Loucy (cell line): ENCODE measurements at regions not wholly inside any gene's neighbourhood (a gene's known extent, or its start where the extent isn't known, plus 50 kb on each side); places are given as distances from the start of the nearest gene placed in this dataset.

Experiments
- CTCF ChIP-seq: fragments of 200-600 bp; sonication (generic); conservative IDR thresholded peaks from 2 replicates; pipeline ENCODE4 v1.5.1; 2014; ENCODE audit warnings: mild to moderate bottlenecking, antibody characterized with exemption, low read length
- EZH2phosphoT487 ChIP-seq: fragments of 200-600 bp; IDR thresholded peaks from 2 replicates; pipeline ENCODE4 v1.6.1; 2018; ENCODE audit warnings: antibody characterized with exemption, mild to moderate bottlenecking, moderate library complexity, borderline replicate concordance

- TF ChIP-seq CTCF (no peak), EZH2phosphoT487 (no peak)
Observed at GRCh38 chr18:37864122-37864521, 298.5 kb upstream of the CELF4 start.
